Osteocyte (in vitro differentiated cells): ENCODE measurements at regions not wholly inside any gene's neighbourhood (a gene's known extent, or its start where the extent isn't known, plus 50 kb on each side); places are given as distances from the start of the nearest gene placed in this dataset.

ENCODE experiments used
- DNase-seq: peaks from one replicate; pipeline ENCODE4 v3.0.0; 2021; ENCODE audit warnings: mixed read lengths; ENCODE audit not compliant: unreplicated experiment; ENCODE audit errors: extremely low spot score
- H3K27ac Mint-ChIP-seq: one replicate; pipeline ENCODE4 v1.8.0; 2021; ENCODE audit warnings: mild to moderate bottlenecking, mixed read lengths; ENCODE audit not compliant: unreplicated experiment
- H3K27me3 Mint-ChIP-seq: one replicate; pipeline ENCODE4 v1.8.0; 2021; ENCODE audit warnings: mixed read lengths; ENCODE audit not compliant: unreplicated experiment
- H3K36me3 Mint-ChIP-seq: one replicate; pipeline ENCODE4 v1.8.0; 2021; ENCODE audit warnings: mixed read lengths; ENCODE audit not compliant: unreplicated experiment
- H3K4me1 Mint-ChIP-seq: one replicate; pipeline ENCODE4 v1.8.0; 2021; ENCODE audit warnings: mixed read lengths; ENCODE audit not compliant: unreplicated experiment
- H3K4me3 Mint-ChIP-seq: one replicate; pipeline ENCODE4 v1.8.0; 2021; ENCODE audit warnings: mild to moderate bottlenecking, moderate library complexity, mixed read lengths; ENCODE audit not compliant: unreplicated experiment
- H3K9me3 Mint-ChIP-seq: one replicate; pipeline ENCODE4 v1.8.0; 2021; ENCODE audit warnings: mixed read lengths; ENCODE audit not compliant: unreplicated experiment
- CTCF ChIP-seq: fragments of 200-600 bp; sonication (generic); IDR thresholded peaks from 2 replicates; pipeline ENCODE4 v1.5.0; 2021; ENCODE audit warnings: antibody characterized with exemption, mild to moderate bottlenecking, moderate library complexity

- no peaks in the 10 kb centered on the region for H3K27me3 Mint-ChIP-seq
These were observed 151.2 kb downstream of the FGF9 start for GRCh38 chr13:21822029-21822428.

GRCh38 chr13:21823416-21823815 is 152.5 kb downstream of the FGF9 start:
- H3K4me1 Mint-ChIP-seq: no peaks in the 10 kb centered on the region
- no peaks in the 10 kb centered on the region for H3K27me3 Mint-ChIP-seq
- H3K4me3 Mint-ChIP-seq: no peak overlapping the region
- no peak for TF ChIP-seq CTCF
- peaks cover 25% of the 10 kb centered on the region for H3K9me3 Mint-ChIP-seq
- H3K27ac Mint-ChIP-seq: no peak overlapping the region
- DNase-seq: no peak
- H3K36me3 Mint-ChIP-seq: no peaks in the 10 kb centered on the region

More at GRCh38 chr13:21822029-21822428, 151.2 kb downstream of the FGF9 start:
- Mint-ChIP-seq H3K4me1 (no peaks in the 10 kb centered on the region), H3K36me3 (no peaks in the 10 kb centered on the region), H3K27ac (no peak overlapping the region), H3K9me3 (peaks cover 26% of the 10 kb centered on the region), H3K4me3 (no peak overlapping the region)
- no peak for TF ChIP-seq CTCF
- no peak for DNase-seq

GRCh38 chr13:21823949-21824348 is 153.1 kb downstream of the FGF9 start:
- Mint-ChIP-seq H3K27me3 (no peaks in the 10 kb centered on the region), H3K4me3 (no peak overlapping the region), H3K27ac (no peak overlapping the region), H3K4me1 (no peaks in the 10 kb centered on the region), H3K9me3 (peaks cover 22% of the 10 kb centered on the region), H3K36me3 (no peaks in the 10 kb centered on the region)
- no peak for TF ChIP-seq CTCF
- DNase-seq: no peak

GRCh38 chr13:21825186-21825585 is 154.3 kb downstream of the FGF9 start:
- DNase-seq: no peak
- H3K9me3 Mint-ChIP-seq: peaks cover 16% of the 10 kb centered on the region
- no peaks in the 10 kb centered on the region for H3K36me3 Mint-ChIP-seq
- no peak for TF ChIP-seq CTCF
- H3K4me1 Mint-ChIP-seq: no peaks in the 10 kb centered on the region
- no peak overlapping the region for H3K4me3 Mint-ChIP-seq
- H3K27me3 Mint-ChIP-seq: no peaks in the 10 kb centered on the region
- no peak overlapping the region for H3K27ac Mint-ChIP-seq

- DNase-seq: no peak
- H3K27ac Mint-ChIP-seq: no peak overlapping the region
- no peaks in the 10 kb centered on the region for H3K4me1 Mint-ChIP-seq
- no peak overlapping the region for H3K4me3 Mint-ChIP-seq
- TF ChIP-seq CTCF: no peak
- no peaks in the 10 kb centered on the region for H3K27me3 Mint-ChIP-seq
- H3K36me3 Mint-ChIP-seq: no peaks in the 10 kb centered on the region
- H3K9me3 Mint-ChIP-seq: peaks cover 16% of the 10 kb centered on the region
These were observed 154.9 kb downstream of the FGF9 start for GRCh38 chr13:21825801-21826200.
